HEK293T (cell line): ENCODE measurements at regions not wholly inside any gene's neighbourhood (a gene's known extent, or its start where the extent isn't known, plus 50 kb on each side); places are given as distances from the start of the nearest gene placed in this dataset.

Experiments used
- ARNT ChIP-seq: fragments of 450-650 bp; IDR thresholded peaks from 2 replicates; pipeline ENCODE4 v1.6.1; 2017; ENCODE audit warnings: mild to moderate bottlenecking
- BHLHE40 ChIP-seq: fragments of 450-650 bp; IDR thresholded peaks from 2 replicates; pipeline ENCODE4 v1.6.1; 2016; ENCODE audit warnings: mild to moderate bottlenecking, moderate library complexity, borderline replicate concordance
- CTBP1 ChIP-seq: fragments of 450-650 bp; IDR thresholded peaks from 2 replicates; pipeline ENCODE4 v1.6.1; 2016; ENCODE audit warnings: borderline replicate concordance
- FOXA1 ChIP-seq: fragments of 450-650 bp; IDR thresholded peaks from 2 replicates; pipeline ENCODE4 v1.6.1; 2016; ENCODE audit warnings: mild to moderate bottlenecking
- FOXK2 ChIP-seq: fragments of 450-650 bp; IDR thresholded peaks from 2 replicates; pipeline ENCODE4 v1.6.1; 2016; ENCODE audit warnings: mild to moderate bottlenecking
- FOXM1 ChIP-seq: fragments of 450-650 bp; IDR thresholded peaks from 2 replicates; pipeline ENCODE4 v1.6.1; 2017; ENCODE audit warnings: mild to moderate bottlenecking, borderline replicate concordance
- HDGF ChIP-seq: fragments of 450-650 bp; IDR thresholded peaks from 2 replicates; pipeline ENCODE4 v1.6.1; 2017; ENCODE audit warnings: antibody characterized with exemption, borderline replicate concordance
- L3MBTL2 ChIP-seq: fragments of 450-650 bp; conservative IDR thresholded peaks from 2 replicates; pipeline ENCODE4 v1.6.1; 2016; ENCODE audit warnings: mild to moderate bottlenecking
- LEF1 ChIP-seq: fragments of 450-650 bp; IDR thresholded peaks from 2 replicates; pipeline ENCODE4 v1.6.1; 2017; ENCODE audit warnings: mild to moderate bottlenecking, borderline replicate concordance
- NFRKB ChIP-seq: fragments of 450-650 bp; IDR thresholded peaks from 2 replicates; pipeline ENCODE4 v1.6.1; 2016; ENCODE audit warnings: mild to moderate bottlenecking, moderate library complexity
- SP1 ChIP-seq: fragments of 450-650 bp; IDR thresholded peaks from 2 replicates; pipeline ENCODE4 v1.6.1; 2017
- SUZ12 ChIP-seq: fragments of 450-650 bp; IDR thresholded peaks from 2 replicates; pipeline ENCODE4 v1.6.1; 2016; ENCODE audit warnings: mild to moderate bottlenecking
- TARDBP ChIP-seq: fragments of 450-650 bp; IDR thresholded peaks from 2 replicates; pipeline ENCODE4 v1.6.1; 2016
- ZNF384 ChIP-seq: fragments of 450-650 bp; IDR thresholded peaks from 2 replicates; pipeline ENCODE4 v1.6.1; 2016

GRCh38 chr12:58288190-58288589, 346.8 kb downstream of the ATP23 start:
- TF ChIP-seq L3MBTL2 (no peak), BHLHE40 (no peak), HDGF (no peak), ARNT (no peak), NFRKB (no peak), FOXK2 (no peak), SUZ12 (no peak), CTBP1 (no peak), SP1 (no peak), ZNF384 (no peak), LEF1 (no peak), TARDBP (no peak), FOXM1 (no peak), FOXA1 (no peak)
